Motor neuron (in vitro differentiated cells): ENCODE measurements at regions not wholly inside any gene's neighbourhood (a gene's known extent, or its start where the extent isn't known, plus 50 kb on each side); places are given as distances from the start of the nearest gene placed in this dataset.

Source experiments
- ATAC-seq, 8 experiments: fragments of 200-7000 bp; cut with Tn5 transposase; replicated peaks in 6 of 8; 2 replicates each; pipeline ENCODE4 v1.8.0; 2021; ENCODE audit warnings: mild to moderate bottlenecking in 8 of 8, moderate library complexity in 8 of 8
- H3K27ac ChIP-seq, 2 donors: fragments of 250-450 bp; sonication (Bioruptor Pico); 2 replicates each; pipeline ENCODE4 v1.9.0; 2021; ENCODE audit warnings: antibody characterized with exemption in 2 of 2, mild to moderate bottlenecking in 2 of 2, moderate library complexity in 1 of 2
- H3K4me1 ChIP-seq, 2 donors: fragments of 250-450 bp; sonication (Bioruptor Pico); replicated peaks in 1 of 2; 2 replicates each; pipeline ENCODE4 v1.6.1; 2021; ENCODE audit warnings: antibody characterized with exemption in 2 of 2, mild to moderate bottlenecking in 2 of 2, moderate library complexity in 1 of 2
- H3K4me3 ChIP-seq, 5 donors: fragments of 250-450 bp; sonication (Bioruptor Pico); 2 replicates each; pipeline ENCODE4 v1.9.0; 2021; ENCODE audit warnings: antibody characterized with exemption in 5 of 5, mild to moderate bottlenecking in 5 of 5, moderate library complexity in 4 of 5
- WGBS, 10 experiments: fragments of 450-650 bp; shearing (Covaris generic); methylation state at CpG; one replicate each; pipeline ENCODE4 v1.0.0; 2022; 5-methylcytosine and 5-hydroxymethylcytosine counted together
- in situ Hi-C, 9 experiments: fragments of 400-800 bp; cut with MboI; loops; one replicate each; pipeline ENCODE4 v1.15.0; 2021; ENCODE audit warnings: low sequenced_read_pairs in 9 of 9, low pct_unique_long_range_greater_than_20kb in 2 of 9; ENCODE audit not compliant: unreplicated experiment in 9 of 9

GRCh38 chr17:65417406-65418221, 143.8 kb downstream of the AXIN2 start:
- Histone ChIP-seq H3K4me3 (no peak overlapping the region), H3K27ac (no peak overlapping the region), H3K4me1 (peaks cover 0 to 4% of the 10 kb centered on the region in 2 donors)
- in situ Hi-C loops: no loop called here
- peak in 1 of 8 experiments; percentile 45 for ATAC-seq
- WGBS, 10 experiments: 5 to 100% (median 97%) methylated on average over 1 to 7 of the region's 7 CpGs; no CpG with 5 or more reads in 2 of the 10 experiments

- ATAC-seq: no peak
- Histone ChIP-seq H3K4me1 (peaks cover 0 to 4% of the 10 kb centered on the region in 2 donors), H3K27ac (no peak overlapping the region), H3K4me3 (no peak overlapping the region)
- 38 to 100% (median 92%) methylated on average over 2 to 5 of the region's 5 CpGs; no CpG with 5 or more reads in 1 of the 10 experiments for WGBS, 10 experiments
- in situ Hi-C loops: no loop called here
Observed at GRCh38 chr17:65415991-65416390, 145.5 kb downstream of the AXIN2 start.

GRCh38 chr17:65413390-65413789, 148.1 kb downstream of the AXIN2 start:
- ATAC-seq: no peak
- H3K4me1 ChIP-seq: peaks cover 0 to 4% of the 10 kb centered on the region in 2 donors
- WGBS, 10 experiments: 45 to 100% (median 71%) methylated on average over 1 to 2 of the region's 2 CpGs; no CpG with 5 or more reads in 3 of the 10 experiments
- no peak overlapping the region for H3K27ac ChIP-seq
- in situ Hi-C loops: no loop called here
- H3K4me3 ChIP-seq: no peak overlapping the region

- H3K27ac ChIP-seq: no peak overlapping the region
- 0 to 67% (median 21%) methylated on average over 1 of the region's 1 CpG for WGBS, 10 experiments
- no peak for ATAC-seq
- no peak overlapping the region for H3K4me3 ChIP-seq
- in situ Hi-C loops: no loop called here
- H3K4me1 ChIP-seq: peaks cover 0 to 3% of the 10 kb centered on the region in 2 donors
Observed at GRCh38 chr17:65409381-65409780, 152.1 kb downstream of the AXIN2 start.

- no peak overlapping the region for H3K4me3 ChIP-seq
- no peak for ATAC-seq
- H3K27ac ChIP-seq: no peak overlapping the region
- in situ Hi-C loops: no loop called here
- 83 to 100% (median 95%) methylated on average over 1 to 2 of the region's 2 CpGs; no CpG with 5 or more reads in 1 of the 10 experiments for WGBS, 10 experiments
- peaks cover 7 to 8% of the 10 kb centered on the region in 2 donors for H3K4me1 ChIP-seq
Observed at GRCh38 chr17:65408050-65408449, 153.4 kb downstream of the AXIN2 start.

GRCh38 chr17:65407017-65407416, 154.4 kb downstream of the AXIN2 start:
- in situ Hi-C loops: no loop called here
- Histone ChIP-seq H3K4me3 (no peak overlapping the region), H3K4me1 (peaks cover 14 to 18% of the 10 kb centered on the region in 2 donors), H3K27ac (no peak overlapping the region)
- WGBS, 10 experiments: 7 to 100% (median 80%) methylated on average over 1 to 4 of the region's 4 CpGs; no CpG with 5 or more reads in 3 of the 10 experiments
- ATAC-seq: peak in 2 of 8 experiments; percentile 28 to 31

- Histone ChIP-seq H3K27ac (no peak overlapping the region), H3K4me3 (no peak overlapping the region), H3K4me1 (peaks cover 14 to 20% of the 10 kb centered on the region in 2 donors)
- no peak for ATAC-seq
- in situ Hi-C loops: no loop called here
- WGBS, 10 experiments: 22 to 94% (median 83%) methylated on average over 1 to 3 of the region's 3 CpGs
Observed at GRCh38 chr17:65406552-65406951, 154.9 kb downstream of the AXIN2 start.

GRCh38 chr17:65405563-65405962, 155.9 kb downstream of the AXIN2 start:
- Histone ChIP-seq H3K4me3 (no peak overlapping the region), H3K4me1 (peaks cover 14 to 23% of the 10 kb centered on the region in 2 donors), H3K27ac (no peak overlapping the region)
- in situ Hi-C loops: no loop called here
- WGBS, 10 experiments: 44 to 100% (median 72%) methylated on average over 1 to 9 of the region's 9 CpGs
- ATAC-seq: no peak

- peaks cover 14 to 23% of the 10 kb centered on the region in 2 donors for H3K4me1 ChIP-seq
- H3K4me3 ChIP-seq: no peak overlapping the region
- no peak overlapping the region for H3K27ac ChIP-seq
- ATAC-seq: no peak
- in situ Hi-C loops: no loop called here
Observed at GRCh38 chr17:65404761-65405160, 156.7 kb downstream of the AXIN2 start.

GRCh38 chr17:65403626-65404025, 157.8 kb downstream of the AXIN2 start:
- WGBS, 10 experiments: 0 to 95% (median 20%) methylated on average over 1 to 3 of the region's 4 CpGs; no CpG with 5 or more reads in 5 of the 10 experiments
- in situ Hi-C loops: no loop called here

GRCh38 chr17:65402513-65403496, 158.6 kb downstream of the AXIN2 start:
- H3K4me3 ChIP-seq: no peak overlapping the region
- peak in 5 of 8 experiments; percentile 73 to 92 (median 77) for ATAC-seq
- H3K4me1 ChIP-seq: peaks cover 14 to 23% of the 10 kb centered on the region in 2 donors
- WGBS, 10 experiments: 11 to 100% (median 63%) methylated on average over 2 to 8 of the region's 19 CpGs; no CpG with 5 or more reads in 2 of the 10 experiments
- in situ Hi-C loops: no loop called here
- peak overlapping the region in 1 of 2 donors; percentile 24 for H3K27ac ChIP-seq

More at GRCh38 chr17:65403626-65404025, 157.8 kb downstream of the AXIN2 start:
- H3K4me3 ChIP-seq: no peak overlapping the region
- peak overlapping the region in 1 of 2 donors; percentile 24 for H3K27ac ChIP-seq
- H3K4me1 ChIP-seq: peaks cover 14 to 23% of the 10 kb centered on the region in 2 donors
- peak in 1 of 8 experiments; percentile 12 for ATAC-seq

GRCh38 chr17:65401561-65401960, 159.9 kb downstream of the AXIN2 start:
- WGBS, 10 experiments: 0 to 68% (median 42%) methylated on average over 1 to 3 of the region's 3 CpGs; no CpG with 5 or more reads in 1 of the 10 experiments
- H3K4me3 ChIP-seq: no peak overlapping the region
- peaks cover 14 to 23% of the 10 kb centered on the region in 2 donors for H3K4me1 ChIP-seq
- ATAC-seq: no peak
- in situ Hi-C loops: no loop called here
- H3K27ac ChIP-seq: no peak overlapping the region

GRCh38 chr17:65400701-65401100, 160.7 kb downstream of the AXIN2 start:
- WGBS, 10 experiments: 40 to 100% (median 64%) methylated on average over 1 of the region's 1 CpG; no CpG with 5 or more reads in 1 of the 10 experiments
- Histone ChIP-seq H3K4me3 (no peak overlapping the region), H3K27ac (no peak overlapping the region), H3K4me1 (peaks cover 14 to 23% of the 10 kb centered on the region in 2 donors)
- in situ Hi-C loops: no loop called here
- ATAC-seq: no peak
